HFFc6 (cell line): ENCODE measurements at regions not wholly inside any gene's neighbourhood (a gene's known extent, or its start where the extent isn't known, plus 50 kb on each side); places are given as distances from the start of the nearest gene placed in this dataset.

Experiments used
- DNase-seq: peaks from one replicate; pipeline ENCODE4 v3.0.0-alpha.2; 2018
- H3K27ac Mint-ChIP-seq: 2 replicates; pipeline ENCODE4 v1.8.0; 2020; ENCODE audit warnings: mild to moderate bottlenecking, mixed read lengths
- H3K27me3 Mint-ChIP-seq: 2 replicates; pipeline ENCODE4 v1.8.0; 2021; ENCODE audit warnings: mild to moderate bottlenecking, moderate library complexity, mixed read lengths; ENCODE audit not compliant: insufficient read depth
- H3K36me3 Mint-ChIP-seq: 2 replicates; pipeline ENCODE4 v1.8.0; 2021; ENCODE audit warnings: low read depth, mixed read lengths
- H3K4me1 Mint-ChIP-seq: 2 replicates; pipeline ENCODE4 v1.8.0; 2020; ENCODE audit warnings: low read depth, mixed read lengths
- H3K4me3 Mint-ChIP-seq: 2 replicates; pipeline ENCODE4 v1.8.0; 2020; ENCODE audit warnings: mild to moderate bottlenecking, moderate library complexity, mixed read lengths
- H3K9me3 Mint-ChIP-seq: 2 replicates; pipeline ENCODE4 v1.8.0; 2020; ENCODE audit warnings: mild to moderate bottlenecking, mixed read lengths
- TF ChIP-seq, protein P1 (sequence below): fragments of 200-600 bp; sonication (generic); IDR thresholded peaks from 2 replicates; pipeline ENCODE4 v1.5.0; 2021; ENCODE audit warnings: antibody characterized with exemption, mild to moderate bottlenecking

DNA sequence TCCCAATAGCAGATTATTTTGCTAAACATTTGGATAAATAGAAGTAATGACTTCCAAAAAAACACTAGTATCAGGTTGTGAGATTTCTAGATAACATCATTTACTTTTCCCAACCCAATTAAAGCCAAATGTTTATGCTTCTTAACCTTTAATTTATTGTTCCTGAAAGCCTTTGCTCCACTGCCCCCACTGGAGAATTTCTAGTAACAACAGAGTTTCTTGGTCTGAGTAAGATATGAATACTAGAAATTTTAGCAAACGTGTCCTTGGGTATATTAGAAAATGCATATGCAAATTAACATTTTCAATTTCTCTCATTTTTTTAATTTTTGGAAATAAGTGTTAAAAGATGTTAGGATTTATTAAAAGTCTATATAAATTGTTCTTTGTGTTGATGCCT, 958.0 kb upstream of the PHF14 start:
- TF ChIP-seq, protein P1, sequence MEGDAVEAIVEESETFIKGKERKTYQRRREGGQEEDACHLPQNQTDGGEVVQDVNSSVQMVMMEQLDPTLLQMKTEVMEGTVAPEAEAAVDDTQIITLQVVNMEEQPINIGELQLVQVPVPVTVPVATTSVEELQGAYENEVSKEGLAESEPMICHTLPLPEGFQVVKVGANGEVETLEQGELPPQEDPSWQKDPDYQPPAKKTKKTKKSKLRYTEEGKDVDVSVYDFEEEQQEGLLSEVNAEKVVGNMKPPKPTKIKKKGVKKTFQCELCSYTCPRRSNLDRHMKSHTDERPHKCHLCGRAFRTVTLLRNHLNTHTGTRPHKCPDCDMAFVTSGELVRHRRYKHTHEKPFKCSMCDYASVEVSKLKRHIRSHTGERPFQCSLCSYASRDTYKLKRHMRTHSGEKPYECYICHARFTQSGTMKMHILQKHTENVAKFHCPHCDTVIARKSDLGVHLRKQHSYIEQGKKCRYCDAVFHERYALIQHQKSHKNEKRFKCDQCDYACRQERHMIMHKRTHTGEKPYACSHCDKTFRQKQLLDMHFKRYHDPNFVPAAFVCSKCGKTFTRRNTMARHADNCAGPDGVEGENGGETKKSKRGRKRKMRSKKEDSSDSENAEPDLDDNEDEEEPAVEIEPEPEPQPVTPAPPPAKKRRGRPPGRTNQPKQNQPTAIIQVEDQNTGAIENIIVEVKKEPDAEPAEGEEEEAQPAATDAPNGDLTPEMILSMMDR = no peak
- H3K36me3 Mint-ChIP-seq = no peaks in the 10 kb centered on the region
- H3K4me1 Mint-ChIP-seq = no peaks in the 10 kb centered on the region
- no peak for DNase-seq
- no peak overlapping the region for H3K4me3 Mint-ChIP-seq
- no peaks in the 10 kb centered on the region; the same call in 1 of the 2 replicates for H3K27me3 Mint-ChIP-seq
- H3K9me3 Mint-ChIP-seq = peaks cover 35% of the 10 kb centered on the region
- no peak overlapping the region for H3K27ac Mint-ChIP-seq

DNA sequence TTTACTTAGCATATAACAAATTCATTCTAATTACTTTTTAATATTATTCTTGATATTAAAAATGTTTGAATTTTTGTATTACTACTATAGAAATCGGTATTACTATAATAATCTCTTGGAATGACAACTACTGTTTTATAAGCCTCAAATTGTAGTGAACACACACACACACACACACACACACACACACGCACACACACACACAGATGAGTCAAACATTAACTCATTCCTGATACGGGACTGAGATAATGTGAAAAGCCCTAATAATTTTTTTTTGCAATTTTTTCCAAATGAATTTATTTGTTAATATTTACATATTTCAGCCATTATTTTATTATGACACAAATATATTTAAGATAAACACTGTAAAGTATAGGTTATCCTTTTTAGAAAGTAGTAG, 951.2 kb upstream of the PHF14 start:
- DNase-seq = no peak
- Mint-ChIP-seq H3K27me3 (no peaks in the 10 kb centered on the region), H3K9me3 (peaks cover 48% of the 10 kb centered on the region), H3K4me3 (no peak overlapping the region), H3K36me3 (no peaks in the 10 kb centered on the region), H3K27ac (no peak overlapping the region), H3K4me1 (no peaks in the 10 kb centered on the region)
- TF ChIP-seq, protein P1 = no peak

- Mint-ChIP-seq H3K36me3 (no peaks in the 10 kb centered on the region), H3K27me3 (no peaks in the 10 kb centered on the region), H3K9me3 (peaks cover 52% of the 10 kb centered on the region), H3K27ac (no peak overlapping the region), H3K4me3 (no peak overlapping the region), H3K4me1 (no peaks in the 10 kb centered on the region)
- TF ChIP-seq, protein P1 = no peak
- DNase-seq = no peak
Measured at GRCh38 chr7:10022957-10023356, 950.7 kb upstream of the PHF14 start.

DNA sequence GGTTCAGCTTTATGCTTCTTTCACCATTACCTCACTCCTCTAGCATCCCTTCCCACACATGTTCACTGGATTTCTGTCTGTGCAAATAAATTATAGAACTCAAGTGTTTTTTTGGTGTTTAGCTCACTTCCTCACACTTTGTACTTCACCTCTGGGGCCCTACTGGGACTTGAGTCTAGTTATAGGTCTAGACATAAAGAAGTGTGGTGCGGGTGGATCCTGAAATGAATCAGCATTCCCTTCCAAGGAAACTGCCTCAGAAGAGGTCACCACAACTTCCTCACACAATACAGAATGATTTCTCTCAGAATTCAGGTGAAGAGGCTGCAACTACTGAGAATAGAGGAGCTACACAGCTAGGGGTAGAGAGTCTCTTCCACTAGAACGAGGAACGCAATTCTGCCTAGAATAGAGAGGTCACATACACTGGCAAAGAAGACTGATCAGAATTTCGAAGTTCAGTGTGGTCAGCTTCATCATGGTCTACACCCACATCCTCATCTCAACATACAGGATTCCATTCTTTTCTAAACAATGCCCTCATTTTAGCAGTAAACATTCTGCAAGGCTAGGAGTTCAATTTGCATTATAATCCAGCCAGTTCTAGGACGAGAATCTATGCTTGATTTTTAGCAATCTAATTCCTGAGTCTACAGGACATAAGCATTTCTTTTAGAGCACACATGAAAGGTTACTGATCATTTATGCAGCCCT, 938.7 kb upstream of the PHF14 start:
- no peak for DNase-seq
- H3K4me3 Mint-ChIP-seq = no peak overlapping the region
- peaks cover 43% of the 10 kb centered on the region for H3K9me3 Mint-ChIP-seq
- H3K36me3 Mint-ChIP-seq = no peaks in the 10 kb centered on the region
- TF ChIP-seq, protein P1 = no peak
- H3K27me3 Mint-ChIP-seq = no peaks in the 10 kb centered on the region
- no peak overlapping the region for H3K27ac Mint-ChIP-seq
- no peaks in the 10 kb centered on the region for H3K4me1 Mint-ChIP-seq

- no peak for DNase-seq
- Mint-ChIP-seq H3K9me3 (peaks cover 36% of the 10 kb centered on the region), H3K4me3 (no peak overlapping the region), H3K27me3 (no peaks in the 10 kb centered on the region), H3K27ac (no peak overlapping the region), H3K36me3 (no peaks in the 10 kb centered on the region), H3K4me1 (no peaks in the 10 kb centered on the region)
- TF ChIP-seq, protein P1 = no peak
Measured at GRCh38 chr7:10036693-10037092, 937.0 kb upstream of the PHF14 start.
